GM12878 (cell line): ENCODE measurements at regions not wholly inside any gene's neighbourhood (a gene's known extent, or its start where the extent isn't known, plus 50 kb on each side); places are given as distances from the start of the nearest gene placed in this dataset.

Experiments
- ATAC-seq: fragments of 200-7000 bp; cut with Tn5 transposase; 3 replicates; pipeline ENCODE4 v1.9.1; 2020; ENCODE audit warnings: mild to moderate bottlenecking, moderate library complexity
- BruUV-seq: library from RNA; stranded (reverse); fragments of 400-500 nt; replicated peaks from 2 replicates; lab custom pipeline; 2021; lab: Mats Ljungman, UMichigan
- CTCF ChIA-PET: fragments of 300-600 bp; sonication (Branson Sonifier 250); formaldehyde crosslinking; extraction: SDS; loops from one replicate; lab custom pipeline; 2021; ENCODE audit warnings: inconsistent platforms; lab: Yijun Ruan, JAX
- POLR2A ChIA-PET: fragments of 350-600 bp; formaldehyde crosslinking; extraction: SDS; loops from one replicate; lab custom pipeline; 2021; ENCODE audit warnings: inconsistent platforms; lab: Charles Lee
- RAD21 ChIA-PET: fragments of 300-600 bp; sonication (Branson Sonifier 250); formaldehyde crosslinking; loops from one replicate; lab custom pipeline; 2023; ENCODE audit warnings: antibody characterized with exemption; ENCODE audit not compliant: unreplicated experiment; lab: Charles Lee
- SMC1A ChIA-PET: fragments of 300-600 bp; sonication (Branson Sonifier 250); formaldehyde crosslinking; loops from one replicate; lab custom pipeline; 2023; ENCODE audit not compliant: unreplicated experiment, uncharacterized antibody; lab: Charles Lee
- DNase-seq: peaks from one replicate; pipeline ENCODE4 v3.0.0-alpha.2; 2011; ENCODE audit warnings: low read depth, low spot score
- FAIRE-seq: peaks from 3 replicates; lab custom pipeline; 2011; peaks lifted over from hg19 to GRCh38; lab: Jason Lieb, UNC
- H2AFZ ChIP-seq: 2 replicates; pipeline ENCODE4 v1.6.0; 2011; ENCODE audit warnings: low read depth, low read length, control low read depth; ENCODE audit not compliant: control insufficient read depth
- H3K27ac ChIP-seq: 2 replicates; pipeline ENCODE4 v1.5.1; 2011; ENCODE audit warnings: control low read depth; ENCODE audit not compliant: control insufficient read depth, insufficient read depth
- H3K27me3 ChIP-seq, 2 experiments: replicated peaks in 1 of 2; 2 replicates each; pipeline versions ENCODE4 v1.6.0 to v1.6.1; 2011; ENCODE audit warnings: low read length in 1 of 2; ENCODE audit not compliant: control insufficient read depth in 2 of 2, insufficient read depth in 2 of 2
- H3K36me3 ChIP-seq, 2 experiments: 2 replicates each; pipeline ENCODE4 v1.5.1; 2011; ENCODE audit warnings: low read length in 1 of 2; ENCODE audit not compliant: control insufficient read depth in 2 of 2, insufficient read depth in 2 of 2
- H3K4me1 ChIP-seq: 2 replicates; pipeline ENCODE4 v1.6.1; 2011; ENCODE audit warnings: mild to moderate bottlenecking, low read length, moderate library complexity, mixed read lengths; ENCODE audit not compliant: control insufficient read depth, insufficient read depth
- H3K4me2 ChIP-seq: 2 replicates; pipeline ENCODE4 v1.6.0; 2011; ENCODE audit warnings: control low read depth; ENCODE audit not compliant: control insufficient read depth, insufficient read depth
- H3K4me3 ChIP-seq: fragments of 200-600 bp; sonication (generic); 2 replicates; pipeline ENCODE4 v1.5.1; 2016
- H3K79me2 ChIP-seq: 2 replicates; pipeline ENCODE4 v1.6.0; 2011; ENCODE audit warnings: low read length; ENCODE audit not compliant: control insufficient read depth, insufficient read depth
- H3K9ac ChIP-seq: 2 replicates; pipeline ENCODE4 v1.8.0; 2011; ENCODE audit warnings: low read length, control low read depth, mixed read lengths; ENCODE audit not compliant: control insufficient read depth, insufficient read depth
- H3K9me3 ChIP-seq: replicated peaks from 3 replicates; pipeline ENCODE4 v1.5.1; 2011; ENCODE audit warnings: mild to moderate bottlenecking, low read length; ENCODE audit not compliant: control insufficient read depth, insufficient read depth
- H4K20me1 ChIP-seq: 2 replicates; pipeline ENCODE4 v1.6.0; 2011; ENCODE audit not compliant: control insufficient read depth, insufficient read depth
- ATF7 ChIP-seq: fragments of 450-650 bp; IDR thresholded peaks from 2 replicates; pipeline ENCODE4 v1.6.1; 2016; ENCODE audit warnings: low read depth, mild to moderate bottlenecking
- GATAD2B ChIP-seq: fragments of 450-650 bp; conservative IDR thresholded peaks from 2 replicates; pipeline ENCODE4 v1.6.1; 2017; ENCODE audit warnings: low read depth, mild to moderate bottlenecking, moderate library complexity
- IKZF2 ChIP-seq, 2 experiments: fragments of 450-650 bp; IDR thresholded peaks; 2 replicates each; pipeline ENCODE4 v1.6.1; 2017; ENCODE audit warnings: mild to moderate bottlenecking in 2 of 2, moderate library complexity in 2 of 2
- KDM1A ChIP-seq: fragments of 200-600 bp; sonication (generic); IDR thresholded peaks from 2 replicates; pipeline ENCODE4 v1.6.1; 2016; ENCODE audit warnings: borderline replicate concordance
- MYB ChIP-seq: fragments of 150-350 bp; IDR thresholded peaks from 2 replicates; pipeline ENCODE4 v1.6.1; 2014; ENCODE audit warnings: mild to moderate bottlenecking, low read depth, low read length, borderline replicate concordance
- PKNOX1 ChIP-seq: fragments of 450-650 bp; IDR thresholded peaks from 2 replicates; pipeline ENCODE4 v1.6.1; 2016; ENCODE audit warnings: mild to moderate bottlenecking
- RELA ChIP-seq: fragments of 450-650 bp; IDR thresholded peaks from 2 replicates; pipeline ENCODE4 v1.8.0; 2014; ENCODE audit warnings: borderline replicate concordance; ENCODE audit not compliant: partially characterized antibody
- SPI1 ChIP-seq: IDR thresholded peaks from 2 replicates; pipeline ENCODE4 v1.6.1; 2011; ENCODE audit warnings: low read depth, mild to moderate bottlenecking, low read length, moderate library complexity, borderline replicate concordance; ENCODE audit not compliant: insufficient read depth
- WRNIP1 ChIP-seq: IDR thresholded peaks from 2 replicates; pipeline ENCODE4 v1.6.1; 2011; ENCODE audit warnings: low read depth, low read length, improper control_type of control experiment, borderline replicate concordance
- ZBTB40 ChIP-seq: fragments of 450-650 bp; IDR thresholded peaks from 2 replicates; pipeline ENCODE4 v1.6.1; 2016; ENCODE audit warnings: mild to moderate bottlenecking, moderate library complexity, borderline replicate concordance
- ZNF622 ChIP-seq: fragments of 450-650 bp; IDR thresholded peaks from 2 replicates; pipeline ENCODE4 v1.6.1; 2017; ENCODE audit warnings: mild to moderate bottlenecking, inconsistent platforms
- ZZZ3 ChIP-seq: IDR thresholded peaks from 2 replicates; pipeline ENCODE4 v1.6.1; 2011; ENCODE audit warnings: low read depth; ENCODE audit not compliant: control insufficient read depth, insufficient read length
- WGBS: methylation state at CpG from one replicate; pipeline ENCODE4 v1.1.6; 2016; ENCODE audit warnings: low lambda C conversion rate; ENCODE audit not compliant: insufficient replicate concordance, insufficient coverage; ENCODE audit errors: missing lambda C conversion rate; 5-methylcytosine and 5-hydroxymethylcytosine counted together
- in situ Hi-C: fragments of 300-500 bp; cut with MboI; formaldehyde crosslinking; loops from 9 replicates; pipeline ENCODE4 v1.14.3; 2018; ENCODE audit warnings: mixed read lengths
- intact Hi-C: fragments of 100-400 bp; cut with micrococcal nuclease; formaldehyde crosslinking; loops from one replicate; pipeline ENCODE4 v1.14.2; 2022; ENCODE audit not compliant: unreplicated experiment
- TF ChIP-seq, protein P1 (sequence below), 3 experiments: IDR thresholded peaks in 2 of 3; conservative IDR thresholded peaks in 1 of 3; 2 replicates each; pipeline ENCODE4 v1.5.1; 2011; ENCODE audit warnings: low read depth in 3 of 3, low read length in 3 of 3, mild to moderate bottlenecking in 3 of 3, control low read depth in 2 of 3, moderate library complexity in 2 of 3, inconsistent platforms in 1 of 3, mixed read lengths in 1 of 3; ENCODE audit not compliant: control insufficient read depth in 2 of 3, insufficient read depth in 1 of 3; ENCODE audit errors: extremely low read depth in 1 of 3
- TF ChIP-seq, protein P2 (sequence below): IDR thresholded peaks from 2 replicates; pipeline ENCODE4 v1.6.1; 2011; ENCODE audit warnings: low read depth, mild to moderate bottlenecking, low read length, moderate library complexity, borderline replicate concordance; ENCODE audit errors: extremely low read depth

- TF ChIP-seq, protein P1, sequence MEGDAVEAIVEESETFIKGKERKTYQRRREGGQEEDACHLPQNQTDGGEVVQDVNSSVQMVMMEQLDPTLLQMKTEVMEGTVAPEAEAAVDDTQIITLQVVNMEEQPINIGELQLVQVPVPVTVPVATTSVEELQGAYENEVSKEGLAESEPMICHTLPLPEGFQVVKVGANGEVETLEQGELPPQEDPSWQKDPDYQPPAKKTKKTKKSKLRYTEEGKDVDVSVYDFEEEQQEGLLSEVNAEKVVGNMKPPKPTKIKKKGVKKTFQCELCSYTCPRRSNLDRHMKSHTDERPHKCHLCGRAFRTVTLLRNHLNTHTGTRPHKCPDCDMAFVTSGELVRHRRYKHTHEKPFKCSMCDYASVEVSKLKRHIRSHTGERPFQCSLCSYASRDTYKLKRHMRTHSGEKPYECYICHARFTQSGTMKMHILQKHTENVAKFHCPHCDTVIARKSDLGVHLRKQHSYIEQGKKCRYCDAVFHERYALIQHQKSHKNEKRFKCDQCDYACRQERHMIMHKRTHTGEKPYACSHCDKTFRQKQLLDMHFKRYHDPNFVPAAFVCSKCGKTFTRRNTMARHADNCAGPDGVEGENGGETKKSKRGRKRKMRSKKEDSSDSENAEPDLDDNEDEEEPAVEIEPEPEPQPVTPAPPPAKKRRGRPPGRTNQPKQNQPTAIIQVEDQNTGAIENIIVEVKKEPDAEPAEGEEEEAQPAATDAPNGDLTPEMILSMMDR (IDR thresholded peaks at IDR 0.05 in 2 of 3, conservative IDR thresholded peaks at IDR 0.05 in 1 of 3; ENCODE audit: control insufficient read depth in 2 of 3, extremely low read depth in 1 of 3, insufficient read depth in 1 of 3, low read depth in 3 of 3, low read length in 3 of 3): peak; percentile 63 to 72 (median 64)
- no peak for TF ChIP-seq WRNIP1
Observed at GRCh38 chr2:76197842-76198448, 487.2 kb upstream of the GCFC2 start (continued).

DNA sequence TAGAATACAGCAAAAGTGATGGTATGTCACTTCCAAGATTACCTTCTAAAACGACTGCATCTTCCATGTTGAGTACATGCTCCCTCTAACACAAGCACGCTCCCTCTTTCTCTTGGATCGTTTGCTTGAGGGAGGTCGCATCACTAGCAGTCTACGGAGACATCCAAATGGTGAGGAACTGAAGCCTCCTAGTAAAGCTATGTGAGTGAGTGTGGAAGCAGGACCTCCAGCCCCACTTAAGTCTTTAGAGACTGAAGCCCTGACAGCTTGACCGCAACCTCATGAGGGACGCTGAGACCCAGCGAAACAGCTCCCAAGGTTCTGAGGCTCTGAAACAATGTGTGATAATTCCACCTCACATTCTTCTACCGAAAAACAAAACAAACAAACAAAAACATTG, 486.7 kb upstream of the GCFC2 start:
- 26% methylated on average over 9 of the region's 9 CpGs for WGBS
- no TSS peak for BruUV-seq
- ATAC-seq (0 out of 3 replicates have a peak, but pooled peaks have one; percentile 24), FAIRE-seq (no peak), DNase-seq (no peak)
- Histone ChIP-seq H3K27ac (no peak overlapping the region), H3K4me3 (no peak overlapping the region), H4K20me1 (no peaks in the 10 kb centered on the region), H3K4me1 (no peaks in the 10 kb centered on the region), H3K36me3 (no peaks in the 10 kb centered on the region), H2AFZ (no peak overlapping the region), H3K27me3 (no peaks in the 10 kb centered on the region), H3K79me2 (no peaks in the 10 kb centered on the region), H3K9ac (no peak overlapping the region), H3K4me2 (no peak overlapping the region), H3K9me3 (no peaks in the 10 kb centered on the region)
- CTCF ChIA-PET: interaction anchor here (0.6 to 8.2 kb wide), 26 partner anchors 9 to 411 kb away, joined by 3 to 123 read pairs (median 4); no protein-coding TSS in a partner anchor
- POLR2A ChIA-PET: no interaction called here
- in situ Hi-C loops: loop anchor here (5.0 kb wide), 1 partner anchor 400 kb away; no protein-coding TSS in a partner anchor
- RAD21 ChIA-PET: interaction anchor here (1.0 to 5.2 kb wide), 8 partner anchors 9 to 775 kb away, joined by 3 to 32 read pairs (median 3); no protein-coding TSS in a partner anchor
- SMC1A ChIA-PET: interaction anchor here (0.9 to 4.7 kb wide), 13 partner anchors 8 to 410 kb away, joined by 3 to 51 read pairs (median 3); no protein-coding TSS in a partner anchor
- intact Hi-C loops: loop anchor here (5.0 kb wide), 2 partner anchors 110 to 300 kb away; no protein-coding TSS in a partner anchor
- TF ChIP-seq ATF7 (no peak), PKNOX1 (no peak), ZNF622 (no peak), ZZZ3 (no peak), KDM1A (no peak), ZBTB40 (no peak), IKZF2 (IDR thresholded peaks at IDR 0.05) (no peak), GATAD2B (no peak), RELA (no peak), MYB (no peak), SPI1 (no peak)
- TF ChIP-seq, protein P2, sequence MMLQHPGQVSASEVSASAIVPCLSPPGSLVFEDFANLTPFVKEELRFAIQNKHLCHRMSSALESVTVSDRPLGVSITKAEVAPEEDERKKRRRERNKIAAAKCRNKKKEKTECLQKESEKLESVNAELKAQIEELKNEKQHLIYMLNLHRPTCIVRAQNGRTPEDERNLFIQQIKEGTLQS: no peak
